ENCODE measurements at regions not wholly inside any gene's neighbourhood (a gene's known extent, or its start where the extent isn't known, plus 50 kb on each side); places are given as distances from the start of the nearest gene placed in this dataset.

- no peak for TF ChIP-seq CTCF (conservative IDR thresholded peaks at IDR 0.05; ENCODE audit: low read length)
- TF ChIP-seq EZH2phosphoT487 (IDR thresholded peaks at IDR 0.05; ENCODE audit: borderline replicate concordance) = no peak
Measured at GRCh38 chr9:80407220-80407619, 835.5 kb downstream of the TLE4 start.

Measured in Loucy (cell line).